GM21423 (cell line): ENCODE measurements at regions not wholly inside any gene's neighbourhood (a gene's known extent, or its start where the extent isn't known, plus 50 kb on each side); places are given as distances from the start of the nearest gene placed in this dataset.

Experiments used
- ATAC-seq: cut with Tn5 transposase; IDR thresholded peaks from one replicate; pipeline ENCODE4 v1.9.1; 2021; ENCODE audit warnings: mild to moderate bottlenecking, moderate library complexity; ENCODE audit not compliant: unreplicated experiment

- ATAC-seq = no peak
Measured at GRCh38 chr17:56085576-56086267, 67.6 kb upstream of the ANKFN1 start.

- no peak for ATAC-seq
Measured at GRCh38 chr17:56087199-56087598, 66.1 kb upstream of the ANKFN1 start.

GRCh38 chr17:56096026-56096810, 57.1 kb upstream of the ANKFN1 start:
- ATAC-seq = no peak

- ATAC-seq = no peak
Measured at GRCh38 chr17:56098746-56099145, 54.5 kb upstream of the ANKFN1 start.

- ATAC-seq = no peak
Measured at GRCh38 chr17:56099649-56100048, 53.6 kb upstream of the ANKFN1 start.
